ENCODE measurements at regions not wholly inside any gene's neighbourhood (a gene's known extent, or its start where the extent isn't known, plus 50 kb on each side); places are given as distances from the start of the nearest gene placed in this dataset.
A peak's percentile ranks its signal among the peaks of the same experiment; 100 is the strongest.

GRCh38 chr14:89641495-89642175 lies 224.6 kb upstream of the FOXN3 start (continued):
- TF ChIP-seq E4F1 (IDR thresholded peaks at IDR 0.05; ENCODE audit: borderline replicate concordance, partially characterized antibody) = no peak
- no peak for TF ChIP-seq ZZZ3 (IDR thresholded peaks at IDR 0.05; ENCODE audit: control insufficient read depth, insufficient read length, low read depth)
- TF ChIP-seq MTA3 (IDR thresholded peaks at IDR 0.05; ENCODE audit: borderline replicate concordance, low read length) = 0 out of 2 replicates have a peak, but pooled peaks have one; percentile 28
- TF ChIP-seq NFYB (IDR thresholded peaks at IDR 0.05; ENCODE audit: insufficient read depth, low read depth, low read length) = no peak
- TF ChIP-seq STAT3 (IDR thresholded peaks at IDR 0.05; ENCODE audit: low read depth, low read length) = no peak
- TF ChIP-seq SP1 (IDR thresholded peaks at IDR 0.05; ENCODE audit: low read depth, low read length) = no peak
- TF ChIP-seq, protein P1, sequence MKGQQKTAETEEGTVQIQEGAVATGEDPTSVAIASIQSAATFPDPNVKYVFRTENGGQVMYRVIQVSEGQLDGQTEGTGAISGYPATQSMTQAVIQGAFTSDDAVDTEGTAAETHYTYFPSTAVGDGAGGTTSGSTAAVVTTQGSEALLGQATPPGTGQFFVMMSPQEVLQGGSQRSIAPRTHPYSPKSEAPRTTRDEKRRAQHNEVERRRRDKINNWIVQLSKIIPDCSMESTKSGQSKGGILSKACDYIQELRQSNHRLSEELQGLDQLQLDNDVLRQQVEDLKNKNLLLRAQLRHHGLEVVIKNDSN (IDR thresholded peaks at IDR 0.05; ENCODE audit: borderline replicate concordance, extremely low read length, insufficient read depth, low read depth, low read length) = no peak
- no peak for TF ChIP-seq SUPT20H (IDR thresholded peaks at IDR 0.05; ENCODE audit: borderline replicate concordance, control insufficient read depth, low read depth, low read length)
- no peak; the same call in 1 of the 2 replicates for TF ChIP-seq BACH1 (IDR thresholded peaks at IDR 0.05; ENCODE audit: borderline replicate concordance)
- TF ChIP-seq SREBF2 (IDR thresholded peaks at IDR 0.05; ENCODE audit: low read length) = no peak
- peak; percentile 43 to 59 for TF ChIP-seq IKZF2 (IDR thresholded peaks at IDR 0.05)
- no peak for TF ChIP-seq CEBPB (IDR thresholded peaks at IDR 0.05; ENCODE audit: borderline replicate concordance in 1 of 2, low read depth in 2 of 2, low read length in 2 of 2)
- 0 out of 2 replicates have a peak, but pooled peaks have one; percentile 10 for TF ChIP-seq RAD51 (IDR thresholded peaks at IDR 0.05)
- TF ChIP-seq, protein P2, sequence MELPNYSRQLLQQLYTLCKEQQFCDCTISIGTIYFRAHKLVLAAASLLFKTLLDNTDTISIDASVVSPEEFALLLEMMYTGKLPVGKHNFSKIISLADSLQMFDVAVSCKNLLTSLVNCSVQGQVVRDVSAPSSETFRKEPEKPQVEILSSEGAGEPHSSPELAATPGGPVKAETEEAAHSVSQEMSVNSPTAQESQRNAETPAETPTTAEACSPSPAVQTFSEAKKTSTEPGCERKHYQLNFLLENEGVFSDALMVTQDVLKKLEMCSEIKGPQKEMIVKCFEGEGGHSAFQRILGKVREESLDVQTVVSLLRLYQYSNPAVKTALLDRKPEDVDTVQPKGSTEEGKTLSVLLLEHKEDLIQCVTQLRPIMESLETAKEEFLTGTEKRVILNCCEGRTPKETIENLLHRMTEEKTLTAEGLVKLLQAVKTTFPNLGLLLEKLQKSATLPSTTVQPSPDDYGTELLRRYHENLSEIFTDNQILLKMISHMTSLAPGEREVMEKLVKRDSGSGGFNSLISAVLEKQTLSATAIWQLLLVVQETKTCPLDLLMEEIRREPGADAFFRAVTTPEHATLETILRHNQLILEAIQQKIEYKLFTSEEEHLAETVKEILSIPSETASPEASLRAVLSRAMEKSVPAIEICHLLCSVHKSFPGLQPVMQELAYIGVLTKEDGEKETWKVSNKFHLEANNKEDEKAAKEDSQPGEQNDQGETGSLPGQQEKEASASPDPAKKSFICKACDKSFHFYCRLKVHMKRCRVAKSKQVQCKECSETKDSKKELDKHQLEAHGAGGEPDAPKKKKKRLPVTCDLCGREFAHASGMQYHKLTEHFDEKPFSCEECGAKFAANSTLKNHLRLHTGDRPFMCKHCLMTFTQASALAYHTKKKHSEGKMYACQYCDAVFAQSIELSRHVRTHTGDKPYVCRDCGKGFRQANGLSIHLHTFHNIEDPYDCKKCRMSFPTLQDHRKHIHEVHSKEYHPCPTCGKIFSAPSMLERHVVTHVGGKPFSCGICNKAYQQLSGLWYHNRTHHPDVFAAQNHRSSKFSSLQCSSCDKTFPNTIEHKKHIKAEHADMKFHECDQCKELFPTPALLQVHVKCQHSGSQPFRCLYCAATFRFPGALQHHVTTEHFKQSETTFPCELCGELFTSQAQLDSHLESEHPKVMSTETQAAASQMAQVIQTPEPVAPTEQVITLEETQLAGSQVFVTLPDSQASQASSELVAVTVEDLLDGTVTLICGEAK (IDR thresholded peaks at IDR 0.05; ENCODE audit: borderline replicate concordance) = no peak
- no peak for TF ChIP-seq MAX (IDR thresholded peaks at IDR 0.05; ENCODE audit: low read depth, low read length)
- TF ChIP-seq SMAD1 (IDR thresholded peaks at IDR 0.05; ENCODE audit: low read depth, partially characterized antibody) = no peak
- TF ChIP-seq, protein P3, sequence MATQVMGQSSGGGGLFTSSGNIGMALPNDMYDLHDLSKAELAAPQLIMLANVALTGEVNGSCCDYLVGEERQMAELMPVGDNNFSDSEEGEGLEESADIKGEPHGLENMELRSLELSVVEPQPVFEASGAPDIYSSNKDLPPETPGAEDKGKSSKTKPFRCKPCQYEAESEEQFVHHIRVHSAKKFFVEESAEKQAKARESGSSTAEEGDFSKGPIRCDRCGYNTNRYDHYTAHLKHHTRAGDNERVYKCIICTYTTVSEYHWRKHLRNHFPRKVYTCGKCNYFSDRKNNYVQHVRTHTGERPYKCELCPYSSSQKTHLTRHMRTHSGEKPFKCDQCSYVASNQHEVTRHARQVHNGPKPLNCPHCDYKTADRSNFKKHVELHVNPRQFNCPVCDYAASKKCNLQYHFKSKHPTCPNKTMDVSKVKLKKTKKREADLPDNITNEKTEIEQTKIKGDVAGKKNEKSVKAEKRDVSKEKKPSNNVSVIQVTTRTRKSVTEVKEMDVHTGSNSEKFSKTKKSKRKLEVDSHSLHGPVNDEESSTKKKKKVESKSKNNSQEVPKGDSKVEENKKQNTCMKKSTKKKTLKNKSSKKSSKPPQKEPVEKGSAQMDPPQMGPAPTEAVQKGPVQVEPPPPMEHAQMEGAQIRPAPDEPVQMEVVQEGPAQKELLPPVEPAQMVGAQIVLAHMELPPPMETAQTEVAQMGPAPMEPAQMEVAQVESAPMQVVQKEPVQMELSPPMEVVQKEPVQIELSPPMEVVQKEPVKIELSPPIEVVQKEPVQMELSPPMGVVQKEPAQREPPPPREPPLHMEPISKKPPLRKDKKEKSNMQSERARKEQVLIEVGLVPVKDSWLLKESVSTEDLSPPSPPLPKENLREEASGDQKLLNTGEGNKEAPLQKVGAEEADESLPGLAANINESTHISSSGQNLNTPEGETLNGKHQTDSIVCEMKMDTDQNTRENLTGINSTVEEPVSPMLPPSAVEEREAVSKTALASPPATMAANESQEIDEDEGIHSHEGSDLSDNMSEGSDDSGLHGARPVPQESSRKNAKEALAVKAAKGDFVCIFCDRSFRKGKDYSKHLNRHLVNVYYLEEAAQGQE (IDR thresholded peaks at IDR 0.05; ENCODE audit: low read depth, low read length) = no peak
- no peak for TF ChIP-seq TCF12 (IDR thresholded peaks at IDR 0.05; ENCODE audit: low read depth, low read length)

Data from GM12878 (cell line).